GM19023 (cell line): ENCODE measurements at regions not wholly inside any gene's neighbourhood (a gene's known extent, or its start where the extent isn't known, plus 50 kb on each side); places are given as distances from the start of the nearest gene placed in this dataset.

Experiments
- ATAC-seq: cut with Tn5 transposase; IDR thresholded peaks from one replicate; pipeline ENCODE4 v1.9.1; 2021; ENCODE audit warnings: mild to moderate bottlenecking, moderate library complexity; ENCODE audit not compliant: unreplicated experiment

GRCh38 chr9:95760791-95761190 lies 114.7 kb upstream of the ERCC6L2 start:
- no peak for ATAC-seq

DNA sequence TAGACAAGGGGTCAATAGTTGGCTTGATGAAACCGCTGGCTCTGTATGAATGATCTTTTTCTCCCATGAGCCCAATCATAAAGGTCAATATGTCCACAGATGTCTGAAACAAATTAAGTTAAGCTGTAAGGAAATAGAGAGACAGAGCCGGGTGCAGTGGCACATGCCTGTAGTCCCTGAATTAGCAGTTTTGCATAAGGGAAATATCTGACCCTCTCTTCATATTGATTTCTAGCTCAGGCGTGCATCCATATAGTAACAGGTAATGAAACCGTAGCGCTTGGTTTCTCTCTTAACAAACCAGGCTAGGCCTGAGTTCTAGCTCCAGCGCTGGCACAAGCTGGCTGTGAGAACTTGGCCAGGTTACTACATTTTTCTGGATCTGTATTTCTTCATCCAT lies 118.1 kb upstream of the ERCC6L2 start:
- ATAC-seq: no peak

DNA sequence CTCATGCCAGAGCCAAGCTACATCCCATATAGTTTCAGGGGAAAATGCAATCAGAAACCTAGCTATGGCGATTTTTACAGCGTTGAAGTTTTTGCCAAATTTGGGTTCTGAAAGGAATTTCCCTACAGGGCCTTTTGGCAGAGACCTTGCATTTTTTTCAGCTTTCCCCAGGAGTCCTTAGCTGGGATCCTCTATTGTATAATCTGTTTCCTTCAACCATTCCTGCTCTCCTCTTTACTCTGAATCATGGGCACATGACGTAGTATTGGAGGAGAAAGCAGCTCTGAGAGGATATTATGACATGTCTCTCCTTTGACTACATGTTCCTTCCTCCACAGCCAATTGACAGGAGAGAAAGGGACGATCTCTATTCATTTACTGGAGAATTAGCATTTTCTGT lies 118.5 kb upstream of the ERCC6L2 start:
- no peak for ATAC-seq

DNA sequence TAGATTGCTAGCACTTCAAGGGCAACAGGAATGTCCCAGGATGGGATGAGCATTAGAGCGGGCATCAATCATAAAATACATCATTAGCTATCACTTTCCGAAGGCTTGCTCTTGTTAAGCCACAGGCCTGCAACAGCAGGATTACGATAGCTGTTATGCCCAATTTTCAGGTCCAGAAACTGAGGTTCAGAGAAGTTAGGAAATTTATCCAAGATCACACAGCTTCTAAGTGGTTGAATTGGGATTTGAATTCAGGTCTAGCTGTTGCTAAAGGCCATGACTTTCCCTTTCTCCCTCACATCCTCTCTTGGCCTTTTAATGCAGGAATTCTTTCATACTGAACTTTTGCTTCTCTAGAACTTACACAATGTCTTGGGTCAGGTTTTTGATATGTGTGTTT lies 119.4 kb upstream of the ERCC6L2 start:
- no peak for ATAC-seq

- no peak for ATAC-seq
Measured at GRCh38 chr9:95755421-95755730, 120.1 kb upstream of the ERCC6L2 start.

DNA sequence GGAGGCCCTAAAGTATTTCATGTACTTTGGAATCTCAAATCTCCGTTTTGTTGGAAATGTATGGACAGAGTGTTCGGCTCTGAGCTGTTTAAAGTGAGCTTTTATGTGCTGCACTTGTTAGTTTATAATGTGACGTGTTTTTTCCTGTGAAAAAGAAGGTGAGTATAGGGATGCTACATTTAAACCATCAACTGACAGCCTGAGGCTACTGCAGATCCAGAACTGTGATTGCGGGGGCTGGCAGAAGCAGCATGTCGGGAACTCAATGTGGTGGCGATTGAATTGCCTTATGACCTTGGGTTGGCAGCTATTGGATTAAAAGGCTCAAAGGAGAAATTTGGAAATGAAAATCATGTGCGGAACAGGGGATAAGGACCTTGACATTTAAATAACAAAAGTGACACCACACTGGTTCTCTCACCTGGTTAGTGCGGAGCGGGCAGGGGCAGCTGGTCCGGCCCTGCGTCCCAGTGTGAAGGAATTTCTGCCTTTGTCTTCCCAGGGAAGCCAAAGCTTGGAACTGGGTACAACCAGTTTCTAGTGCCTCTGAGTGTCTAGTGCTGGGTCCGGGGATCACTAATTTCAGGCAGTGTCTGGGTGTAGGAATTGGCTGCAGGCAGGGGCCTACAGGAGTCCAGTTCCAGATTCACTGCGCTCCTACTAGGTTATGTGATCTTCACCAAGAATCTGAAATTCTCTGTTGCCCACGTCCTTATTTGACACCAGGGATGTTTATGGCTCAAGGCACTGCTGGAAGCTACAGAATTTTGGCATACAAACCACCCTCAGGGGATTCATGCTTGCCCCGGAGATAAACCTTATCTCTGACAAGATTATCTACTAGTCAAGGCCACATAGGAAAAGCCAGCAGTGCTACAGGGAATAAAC lies 120.7 kb upstream of the ERCC6L2 start:
- ATAC-seq: no peak

DNA sequence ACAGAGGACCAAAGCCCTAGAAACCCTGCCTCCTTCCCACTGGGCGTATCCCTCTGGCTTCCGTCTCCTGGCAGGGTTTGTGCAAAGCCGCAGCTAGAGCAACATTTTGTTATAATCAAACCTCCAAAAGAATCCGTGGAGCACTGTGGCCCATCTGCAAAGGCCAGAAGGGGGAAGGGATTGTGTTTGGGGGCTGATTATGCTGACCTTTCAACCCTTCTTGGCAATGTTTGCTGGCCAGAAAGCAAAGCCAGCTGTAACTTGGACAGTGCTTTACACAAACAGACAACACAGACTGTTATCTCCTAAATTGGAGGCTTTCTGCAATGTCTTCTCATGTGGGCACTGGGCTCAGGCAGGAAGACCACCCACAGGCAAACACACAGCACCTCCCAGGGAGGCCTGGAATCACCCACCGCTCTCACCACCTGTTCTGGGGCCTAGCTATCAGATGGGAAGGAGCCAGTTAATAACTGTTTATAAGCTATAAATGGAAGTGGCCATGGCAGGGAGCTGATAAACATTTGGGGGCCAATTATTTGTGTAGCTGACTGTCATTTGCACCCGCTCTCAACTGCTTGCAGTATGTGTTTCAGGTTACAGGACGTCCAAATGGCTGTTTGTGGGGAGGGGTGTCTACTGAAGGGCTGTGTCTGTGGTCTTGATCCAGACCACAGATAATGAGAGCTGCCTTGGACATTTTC lies 121.6 kb upstream of the ERCC6L2 start:
- no peak for ATAC-seq

DNA sequence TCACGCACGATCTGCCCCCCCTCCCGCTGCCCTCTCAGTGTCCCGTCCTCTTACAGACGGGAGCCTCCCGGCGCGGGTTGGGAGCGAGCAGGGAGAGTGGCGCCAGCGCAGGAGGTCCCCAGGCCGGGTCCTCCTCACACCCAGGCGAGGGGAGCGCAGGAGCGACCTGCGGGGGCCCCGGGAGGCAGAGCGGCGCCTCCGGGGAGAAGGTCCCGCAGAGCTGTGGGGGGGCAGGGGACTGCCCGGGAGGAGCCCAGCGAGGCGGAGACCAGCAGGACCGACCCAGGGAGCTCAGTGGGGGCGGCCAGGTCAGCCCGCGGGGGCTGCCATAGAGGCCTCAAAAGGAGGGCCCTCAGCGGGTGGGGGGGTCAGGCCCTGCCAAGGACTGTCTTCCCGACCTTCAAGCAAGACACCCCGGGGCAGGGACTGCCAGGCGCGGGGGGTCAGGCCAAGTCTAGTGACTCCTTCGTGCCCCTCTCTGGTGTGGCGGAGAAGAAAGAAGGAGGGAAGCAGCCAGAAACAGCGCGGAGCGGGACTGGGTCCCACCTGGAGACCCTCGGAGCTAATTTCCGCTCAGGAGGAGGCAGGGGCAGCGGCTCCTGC lies 123.3 kb upstream of the ERCC6L2 start:
- no peak for ATAC-seq

- no peak for ATAC-seq
Measured at GRCh38 chr9:95751520-95751790, 124.0 kb upstream of the ERCC6L2 start.

DNA sequence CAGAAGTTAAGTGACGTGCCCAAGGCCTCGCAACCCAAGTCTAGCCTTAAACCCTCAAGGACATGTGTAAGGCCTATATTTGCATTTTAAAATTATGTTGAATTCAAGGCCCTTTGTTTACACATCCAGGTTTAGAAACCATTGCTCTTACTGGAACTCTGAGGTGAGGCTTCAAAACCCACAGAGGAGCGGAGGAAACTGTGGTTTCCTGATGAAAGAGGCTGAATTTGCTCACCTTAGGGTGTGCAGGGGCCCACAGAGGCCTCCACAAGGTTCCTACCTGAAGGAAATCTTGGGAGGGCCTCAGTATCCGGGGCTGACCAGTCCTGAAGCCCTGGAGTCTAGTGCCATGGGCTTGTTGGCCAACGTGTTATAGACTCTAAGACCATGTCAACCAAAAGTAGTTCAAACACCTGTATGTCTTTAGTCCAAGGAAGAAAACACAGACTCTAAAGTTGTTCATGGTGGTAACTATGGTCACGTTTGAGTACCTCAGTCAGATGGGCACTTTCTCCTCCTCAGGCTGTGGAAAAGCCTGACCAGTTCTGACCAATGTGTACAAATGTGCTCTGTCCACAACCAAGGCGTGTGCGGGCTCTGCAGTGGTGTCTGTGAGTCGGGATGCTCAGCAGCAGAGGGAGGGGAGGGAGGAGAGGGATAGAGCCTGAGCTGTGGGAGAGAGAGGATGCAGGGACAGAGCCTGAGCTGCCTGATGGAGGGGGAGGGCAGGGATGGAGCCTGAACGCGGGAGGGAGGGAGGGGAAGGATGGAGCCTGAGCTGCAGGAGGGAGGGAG lies 124.6 kb upstream of the ERCC6L2 start:
- no peak for ATAC-seq

DNA sequence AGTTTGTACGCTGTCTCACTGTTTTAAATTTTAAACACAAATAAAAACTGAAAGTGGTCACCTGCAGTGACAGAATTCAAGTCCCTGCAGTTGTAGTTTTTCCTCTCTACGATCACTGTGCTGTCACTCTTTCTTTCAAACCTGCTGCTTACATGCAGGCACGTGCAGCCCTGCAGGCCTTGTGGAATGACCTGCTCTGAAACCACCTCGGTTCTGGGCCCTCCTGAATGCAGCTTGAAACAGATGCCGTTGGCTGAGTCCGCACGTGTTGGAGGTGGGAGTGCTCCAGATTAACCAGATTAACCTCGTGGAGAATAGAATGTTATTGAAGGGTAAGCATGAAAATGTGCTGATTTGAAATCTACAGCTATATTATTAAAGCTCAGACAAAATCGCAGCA lies 126.0 kb upstream of the ERCC6L2 start:
- ATAC-seq: no peak

- no peak for ATAC-seq
Measured at GRCh38 chr9:95746408-95747180, 128.9 kb upstream of the ERCC6L2 start.

GRCh38 chr9:95742821-95743220 lies 132.7 kb upstream of the ERCC6L2 start:
- ATAC-seq: no peak

DNA sequence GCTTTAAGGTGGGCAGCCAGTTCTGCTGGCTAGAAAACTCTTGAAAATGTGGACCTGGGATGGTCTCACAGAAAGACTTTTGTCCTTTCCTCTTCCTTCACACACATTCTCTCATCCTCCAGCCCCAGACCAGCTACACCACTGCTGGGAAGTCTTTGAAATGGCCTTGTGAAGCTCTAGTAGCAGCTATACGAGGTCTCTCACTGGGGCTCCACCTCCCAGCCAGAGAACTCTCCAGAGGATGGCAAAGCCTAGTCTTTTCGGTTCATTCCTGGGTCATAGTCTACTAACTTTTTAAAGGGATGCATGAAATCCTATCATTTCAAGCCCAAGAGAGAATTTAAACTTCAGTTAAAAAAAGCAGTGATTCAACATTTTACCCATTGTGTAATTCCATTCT lies 133.9 kb upstream of the ERCC6L2 start:
- ATAC-seq: no peak

DNA sequence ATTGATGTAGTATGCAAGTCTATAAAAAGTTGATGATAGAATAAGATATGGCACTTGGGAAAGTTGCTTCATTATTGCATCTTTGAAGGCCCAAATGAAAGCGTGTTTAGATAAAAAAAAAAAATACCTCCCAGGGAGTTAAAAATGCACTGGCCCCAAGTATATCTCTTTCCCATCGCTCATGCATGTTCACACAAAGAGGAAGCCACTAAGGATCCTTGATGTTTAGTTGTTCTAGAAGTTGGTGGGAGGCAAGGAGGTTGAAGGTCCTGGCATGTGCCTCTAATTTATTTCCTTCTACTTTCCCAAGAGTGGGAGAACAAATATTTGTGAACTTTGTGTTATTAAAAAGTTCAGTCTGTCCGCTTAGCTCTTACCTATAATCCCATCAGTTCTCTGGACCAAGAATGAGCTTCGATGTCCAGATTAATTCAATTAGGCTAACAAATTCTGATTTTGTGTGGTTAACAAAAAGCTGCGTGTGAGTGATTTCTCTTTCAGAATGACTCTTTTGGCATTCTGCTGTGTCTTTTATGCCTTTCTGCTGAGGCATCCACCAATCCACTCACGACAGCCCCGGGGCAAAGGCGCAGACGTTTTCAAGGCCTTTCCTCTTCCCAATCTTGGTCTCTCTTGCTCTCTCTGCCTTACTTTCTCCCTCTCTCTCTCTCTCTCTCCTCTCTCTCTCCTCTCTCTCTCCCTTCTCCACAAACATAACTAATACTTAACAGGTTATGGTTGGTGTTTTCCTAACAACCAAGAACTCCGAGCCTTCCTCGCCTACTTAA lies 135.1 kb upstream of the ERCC6L2 start:
- no peak for ATAC-seq

GRCh38 chr9:95738438-95738837 lies 137.1 kb upstream of the ERCC6L2 start:
- ATAC-seq: no peak

DNA sequence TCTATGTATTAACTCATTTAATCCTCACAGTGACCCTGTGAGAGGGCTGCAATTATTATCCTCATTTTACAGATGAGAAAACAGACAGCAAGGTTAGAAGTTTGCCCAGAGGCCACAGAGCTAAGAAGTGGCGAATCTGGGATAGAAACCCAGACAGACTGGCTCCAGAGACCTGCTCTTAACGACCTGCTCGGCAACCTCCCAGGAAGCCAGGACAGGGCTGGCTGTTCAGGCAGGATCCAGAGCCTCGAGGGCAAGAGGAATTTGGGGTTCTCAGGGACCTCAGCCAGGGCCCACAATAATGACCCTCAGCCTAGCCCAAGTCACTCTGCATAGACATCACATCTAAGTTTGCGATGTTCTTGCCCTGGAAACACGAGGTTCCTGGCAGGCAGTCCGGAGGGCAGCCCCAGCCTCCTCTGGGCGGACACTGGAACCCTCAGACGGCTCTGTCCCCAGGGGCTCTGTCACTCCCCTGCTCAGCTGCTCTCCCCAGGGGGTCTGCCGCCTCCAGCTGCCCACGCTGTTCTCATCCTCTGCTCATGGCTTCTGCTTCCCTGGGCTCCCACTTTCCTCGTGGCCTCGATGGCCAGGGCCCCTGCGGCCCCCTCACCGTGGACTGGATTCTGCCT lies 138.5 kb upstream of the ERCC6L2 start:
- no peak for ATAC-seq

DNA sequence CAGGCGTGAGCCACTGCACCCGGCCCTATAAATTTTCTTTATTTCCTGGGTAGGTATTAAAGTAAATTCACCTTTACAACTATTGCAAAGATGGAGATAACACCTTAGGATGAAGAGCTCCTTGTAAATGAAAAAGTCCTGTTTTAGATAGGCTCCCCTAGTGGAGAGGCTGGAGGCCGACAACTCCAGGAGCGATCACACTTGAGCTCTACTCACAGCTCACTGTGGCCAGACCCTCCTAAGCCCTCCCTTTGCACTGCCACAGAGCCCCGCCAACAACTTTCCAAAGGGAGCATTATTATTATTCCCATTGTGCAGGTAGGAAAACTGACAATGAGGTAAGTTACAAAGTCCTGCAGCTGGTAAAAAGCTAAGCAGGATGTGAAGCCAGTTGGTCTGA lies 139.1 kb upstream of the ERCC6L2 start:
- no peak for ATAC-seq

- ATAC-seq: no peak
Measured at GRCh38 chr9:95735701-95736100, 139.8 kb upstream of the ERCC6L2 start.
